GM10248 (cell line): ENCODE measurements at regions not wholly inside any gene's neighbourhood (a gene's known extent, or its start where the extent isn't known, plus 50 kb on each side); places are given as distances from the start of the nearest gene placed in this dataset.

Source experiments
- CTCF ChIA-PET: fragments of 300-600 bp; sonication (Branson Sonifier 250); formaldehyde crosslinking; extraction: SDS; loops from one replicate; lab custom pipeline; 2021; ENCODE audit warnings: antibody characterized with exemption; lab: Yijun Ruan, JAX
- POLR2A ChIA-PET: fragments of 350-650 bp; sonication (Branson Sonifier 250); formaldehyde crosslinking; extraction: SDS; loops from one replicate; lab custom pipeline; 2020; ENCODE audit warnings: antibody characterized with exemption; lab: Yijun Ruan, JAX
- DNase-seq: peaks from one replicate; pipeline ENCODE4 v3.0.0; 2012; ENCODE audit errors: extremely low spot score
- TF ChIP-seq, protein P1 (sequence below): IDR thresholded peaks from 2 replicates; pipeline ENCODE4 v1.5.1; 2012; ENCODE audit warnings: mild to moderate bottlenecking, low read depth; ENCODE audit errors: extremely low read depth, missing control alignments, control extremely low read depth

DNA sequence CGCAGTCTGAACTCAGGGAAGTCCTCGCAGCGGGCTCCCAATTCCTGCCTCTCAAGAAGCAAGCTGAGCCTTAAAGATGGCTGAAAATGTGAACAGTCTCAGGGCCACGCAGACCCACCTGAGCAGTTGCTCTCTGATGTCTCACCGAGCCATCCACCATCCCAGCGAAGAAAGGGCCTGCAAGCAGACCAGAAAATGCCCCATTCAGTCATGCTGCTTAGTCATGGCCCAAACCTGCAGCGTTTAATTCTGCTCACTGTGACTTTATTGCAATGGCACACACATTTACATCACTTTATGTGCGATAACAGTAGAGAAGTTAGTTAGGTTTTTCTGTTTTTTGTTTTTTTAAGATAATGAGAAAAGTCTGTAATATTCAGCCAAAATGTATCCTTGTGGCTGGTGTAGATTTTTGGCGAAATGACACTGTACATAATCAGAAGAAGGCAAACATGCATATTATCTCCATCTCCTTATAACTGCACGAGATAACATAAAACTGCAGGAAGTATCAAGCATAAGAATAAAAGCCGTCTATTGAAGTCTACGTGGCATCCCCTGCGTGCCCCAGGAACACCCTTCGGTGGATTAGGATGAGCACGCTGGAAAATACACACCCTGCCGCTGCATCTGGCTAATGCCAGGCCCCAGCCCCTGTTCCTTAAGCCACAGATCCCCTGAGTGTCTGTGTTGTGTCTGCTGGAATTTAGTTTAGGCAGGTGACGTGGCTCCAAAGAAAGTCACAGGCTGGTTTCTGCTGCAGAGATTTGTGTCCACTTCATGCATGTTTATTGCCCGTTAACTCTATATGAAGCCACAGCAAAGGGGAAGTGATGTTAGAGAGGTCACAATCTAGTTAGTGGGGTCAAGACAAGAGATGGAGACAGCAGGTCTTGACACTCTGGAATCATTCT is 119.8 kb upstream of the IRF2BP2 start:
- TF ChIP-seq, protein P1, sequence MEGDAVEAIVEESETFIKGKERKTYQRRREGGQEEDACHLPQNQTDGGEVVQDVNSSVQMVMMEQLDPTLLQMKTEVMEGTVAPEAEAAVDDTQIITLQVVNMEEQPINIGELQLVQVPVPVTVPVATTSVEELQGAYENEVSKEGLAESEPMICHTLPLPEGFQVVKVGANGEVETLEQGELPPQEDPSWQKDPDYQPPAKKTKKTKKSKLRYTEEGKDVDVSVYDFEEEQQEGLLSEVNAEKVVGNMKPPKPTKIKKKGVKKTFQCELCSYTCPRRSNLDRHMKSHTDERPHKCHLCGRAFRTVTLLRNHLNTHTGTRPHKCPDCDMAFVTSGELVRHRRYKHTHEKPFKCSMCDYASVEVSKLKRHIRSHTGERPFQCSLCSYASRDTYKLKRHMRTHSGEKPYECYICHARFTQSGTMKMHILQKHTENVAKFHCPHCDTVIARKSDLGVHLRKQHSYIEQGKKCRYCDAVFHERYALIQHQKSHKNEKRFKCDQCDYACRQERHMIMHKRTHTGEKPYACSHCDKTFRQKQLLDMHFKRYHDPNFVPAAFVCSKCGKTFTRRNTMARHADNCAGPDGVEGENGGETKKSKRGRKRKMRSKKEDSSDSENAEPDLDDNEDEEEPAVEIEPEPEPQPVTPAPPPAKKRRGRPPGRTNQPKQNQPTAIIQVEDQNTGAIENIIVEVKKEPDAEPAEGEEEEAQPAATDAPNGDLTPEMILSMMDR, result no peak
- ChIA-PET POLR2A (no interaction called here), CTCF (interaction anchor here (1.3 to 3.3 kb wide), 3 partner anchors 10 to 24 kb away, joined by 3 to 9 read pairs (median 4); no protein-coding TSS in a partner anchor)
- no peak for DNase-seq

DNA sequence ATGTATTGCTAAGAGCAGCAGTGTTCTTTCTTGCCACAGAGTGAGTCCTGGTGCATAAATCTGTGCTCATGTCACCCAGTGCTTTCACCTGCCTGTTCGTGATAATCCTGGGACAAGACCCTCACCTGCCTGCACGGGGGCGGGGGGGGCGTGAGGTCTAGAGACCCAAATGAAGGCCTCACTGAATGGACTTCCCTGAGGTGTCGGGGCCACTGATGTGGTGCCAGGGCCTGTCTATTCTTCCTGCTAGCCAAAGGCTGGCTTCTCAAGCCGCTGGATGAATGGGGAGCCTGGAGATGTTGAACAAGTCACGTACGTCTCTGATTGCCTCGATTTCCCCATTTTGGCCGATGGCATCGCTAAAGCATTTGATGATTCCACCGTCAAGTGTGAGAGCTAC is 118.8 kb upstream of the IRF2BP2 start:
- TF ChIP-seq, protein P1, result no peak
- DNase-seq, result no peak
- CTCF ChIA-PET, result interaction anchor here (1.8 to 3.3 kb wide), 2 partner anchors 23 to 30 kb away, joined by 8 to 9 read pairs; no protein-coding TSS in a partner anchor
- POLR2A ChIA-PET, result interaction anchor here (0.6 to 1.1 kb wide), 2 partner anchors 47 to 115 kb away, joined by 3 read pairs; no protein-coding TSS in a partner anchor

DNA sequence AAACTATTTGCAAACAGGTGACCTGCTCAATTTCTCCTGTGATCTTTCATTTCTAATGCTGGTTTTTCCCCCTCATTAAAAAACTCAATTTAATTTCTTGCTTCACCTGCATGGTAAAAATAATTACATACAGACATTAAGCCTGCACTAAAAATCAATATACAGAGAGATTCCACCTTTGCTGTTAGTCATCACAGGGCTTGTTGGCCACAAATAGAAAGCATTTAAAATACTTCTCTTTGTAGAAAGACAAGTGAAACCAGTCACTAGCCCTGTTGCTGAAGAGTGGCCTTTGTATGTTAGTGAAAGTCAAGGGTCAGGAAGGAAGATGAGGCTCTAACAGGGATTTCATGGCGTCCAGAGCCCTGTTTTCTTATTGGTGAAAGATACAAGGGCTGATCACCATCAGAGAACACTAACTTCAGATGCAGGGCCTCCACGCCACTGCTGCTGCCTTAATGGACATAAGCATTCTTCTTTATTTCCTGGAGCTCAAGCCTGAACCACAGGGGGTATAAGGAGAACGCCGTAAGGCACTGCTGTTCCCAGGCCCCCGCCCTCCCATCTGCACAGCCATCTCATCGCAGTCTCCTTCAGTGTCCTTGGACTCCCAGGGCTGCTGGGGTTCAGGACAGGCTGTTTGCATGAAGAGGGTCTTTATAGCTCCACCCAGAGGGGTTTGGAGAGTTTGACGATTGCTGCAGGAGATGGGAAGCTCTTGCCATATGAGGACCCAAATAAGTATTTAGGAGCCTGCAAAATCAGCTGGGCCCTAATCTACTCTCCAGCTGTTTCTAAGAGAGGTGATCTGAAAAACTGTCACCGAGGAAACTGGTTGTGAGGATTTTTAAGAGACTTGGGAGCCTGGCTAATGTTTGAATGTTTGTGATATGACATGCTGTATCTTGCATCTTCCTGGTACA is 117.3 kb upstream of the IRF2BP2 start:
- DNase-seq, result peak; percentile 64
- ChIA-PET POLR2A (interaction anchor here (0.6 kb wide), 1 partner anchor 133 kb away, joined by 3 read pairs; no protein-coding TSS in a partner anchor), CTCF (interaction anchor here (0.7 to 3.3 kb wide), 6 partner anchors 8 to 36 kb away, joined by 3 to 9 read pairs (median 4); no protein-coding TSS in a partner anchor)

DNA sequence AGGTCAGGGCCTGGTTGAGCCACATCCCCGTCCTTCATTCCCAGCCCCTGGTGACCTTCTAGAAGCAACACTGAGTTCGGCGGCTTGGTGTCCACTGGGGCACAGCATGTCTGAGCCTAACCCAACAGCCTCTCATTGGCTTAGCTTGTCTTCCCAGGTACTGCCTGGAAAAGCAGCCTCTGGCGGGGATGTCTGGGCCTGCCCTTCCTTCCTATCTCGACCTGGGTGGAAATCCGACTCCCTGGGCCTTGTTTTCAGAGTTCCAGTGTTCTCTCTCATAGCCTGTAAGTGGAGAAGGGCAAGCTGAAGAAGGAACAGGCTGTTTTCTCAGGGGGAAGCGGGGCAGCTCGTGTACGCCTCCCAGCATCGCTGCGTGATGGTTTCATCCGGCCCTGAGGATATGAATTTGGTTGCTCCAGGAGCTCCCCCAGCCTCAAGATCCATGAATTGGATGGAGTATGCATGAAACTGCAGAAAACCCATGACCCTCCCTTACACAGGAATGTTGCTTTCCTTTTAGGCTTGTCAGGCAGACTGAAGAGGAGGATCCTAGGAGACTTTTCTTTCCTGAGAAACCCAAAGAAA is 116.5 kb upstream of the IRF2BP2 start:
- CTCF ChIA-PET, result interaction anchor here (0.7 to 3.3 kb wide), 8 partner anchors 9 to 115 kb away, joined by 3 to 14 read pairs (median 4); no protein-coding TSS in a partner anchor
- TF ChIP-seq, protein P1, result no peak
- POLR2A ChIA-PET, result no interaction called here
- no peak for DNase-seq

More for the DNA sequence above, 117.3 kb upstream of the IRF2BP2 start:
- TF ChIP-seq, protein P1, result no peak

DNA sequence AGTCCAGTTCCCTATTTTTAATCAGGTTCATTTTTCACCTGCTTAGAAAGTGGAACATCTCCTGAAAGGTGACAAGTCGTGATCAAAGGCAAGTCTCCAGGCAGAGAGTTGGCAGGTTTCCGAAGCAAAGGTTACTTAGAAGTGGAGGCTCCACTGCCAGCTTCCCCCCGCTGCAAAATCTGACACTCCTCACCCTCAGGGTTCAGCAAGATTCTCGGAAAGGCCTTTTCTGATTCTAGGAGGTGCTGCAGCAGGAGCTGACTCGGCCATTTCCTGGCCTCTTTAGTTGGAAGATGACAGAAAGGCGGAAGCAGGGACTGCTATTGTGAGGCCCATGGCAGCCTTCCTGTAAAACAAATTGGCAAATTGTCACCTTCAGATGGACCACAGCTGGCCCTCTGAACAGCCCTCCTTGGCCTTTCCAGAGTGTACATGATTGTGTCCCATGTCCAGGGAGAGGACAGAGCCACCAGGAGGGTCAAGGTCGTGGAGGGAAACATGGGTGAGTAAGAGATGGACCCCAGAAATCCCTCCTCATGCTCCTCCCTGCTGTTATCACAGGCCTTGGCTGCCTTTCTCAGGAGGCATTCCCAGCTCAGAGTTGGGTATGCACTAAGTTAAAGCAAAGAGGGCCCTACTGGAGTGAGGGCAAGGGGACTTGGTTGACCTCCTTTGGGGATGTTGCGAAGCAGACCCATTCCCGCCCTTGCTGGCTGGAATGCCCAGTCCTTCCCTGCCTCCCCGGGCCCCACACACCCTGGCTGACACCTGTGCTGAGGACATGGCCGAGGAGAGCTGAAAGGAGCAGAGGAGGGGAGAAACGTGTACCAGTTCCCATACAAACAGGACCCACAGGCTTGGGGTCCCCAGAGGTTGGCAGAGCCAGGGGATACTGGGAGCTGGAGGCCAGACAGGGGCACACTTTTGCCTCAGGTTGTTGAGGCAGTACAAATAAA is 115.5 kb upstream of the IRF2BP2 start:
- TF ChIP-seq, protein P1, result no peak
- CTCF ChIA-PET, result interaction anchor here (0.9 to 3.3 kb wide), 7 partner anchors 9 to 116 kb away, joined by 3 to 14 read pairs (median 5); no protein-coding TSS in a partner anchor
- DNase-seq, result no peak
- POLR2A ChIA-PET, result interaction anchor here (1.9 kb wide), 1 partner anchor 21 kb away, joined by 7 read pairs; no protein-coding TSS in a partner anchor
